Suppressor macrophage treated with lipopolysaccharide for 4 hours (primary cell): ENCODE measurements at regions not wholly inside any gene's neighbourhood (a gene's known extent, or its start where the extent isn't known, plus 50 kb on each side); places are given as distances from the start of the nearest gene placed in this dataset.
"Not testable (repeated sequence)": the region's sequence is repeated elsewhere in the genome, so short reads cannot be mapped to it uniquely, and the experiment has no call there.

Experiments used
- DNase-seq: peaks from one replicate; pipeline ENCODE4 v3.0.0-alpha.2; 2020

- not testable (repeated sequence) for DNase-seq
These were observed 340.0 kb downstream of the ANAPC1 start for GRCh38 chr2:111544006-111544405.

- DNase-seq: not testable (repeated sequence)
These were observed 338.1 kb downstream of the ANAPC1 start for GRCh38 chr2:111545723-111546431.

GRCh38 chr2:111546578-111546977, 337.4 kb downstream of the ANAPC1 start:
- DNase-seq: not testable (repeated sequence)

- DNase-seq: not testable (repeated sequence)
These were observed 334.8 kb downstream of the ANAPC1 start for GRCh38 chr2:111549174-111549573.

GRCh38 chr2:111551428-111551827, 332.6 kb downstream of the ANAPC1 start:
- not testable (repeated sequence) for DNase-seq

GRCh38 chr2:111552625-111553024, 331.4 kb downstream of the ANAPC1 start:
- not testable (repeated sequence) for DNase-seq

GRCh38 chr2:111559301-111559700, 324.7 kb downstream of the ANAPC1 start:
- DNase-seq: not testable (repeated sequence)

- not testable (repeated sequence) for DNase-seq
These were observed 324.2 kb downstream of the ANAPC1 start for GRCh38 chr2:111559814-111560213.

GRCh38 chr2:111566068-111566467, 317.9 kb downstream of the ANAPC1 start:
- not testable (repeated sequence) for DNase-seq

- DNase-seq: not testable (repeated sequence)
These were observed 316.8 kb downstream of the ANAPC1 start for GRCh38 chr2:111567233-111567632.

- peak; percentile 68 for DNase-seq
These were observed 314.4 kb downstream of the ANAPC1 start for GRCh38 chr2:111569356-111570199.

- not testable (repeated sequence) for DNase-seq
These were observed 313.5 kb downstream of the ANAPC1 start for GRCh38 chr2:111570300-111571114.

GRCh38 chr2:111574803-111575202, 309.2 kb downstream of the ANAPC1 start:
- not testable (repeated sequence) for DNase-seq

GRCh38 chr2:111577154-111577885, 306.7 kb downstream of the ANAPC1 start:
- not testable (repeated sequence) for DNase-seq

GRCh38 chr2:111579500-111580134, 304.4 kb downstream of the ANAPC1 start:
- DNase-seq: not testable (repeated sequence)

- DNase-seq: not testable (repeated sequence)
These were observed 303.4 kb downstream of the ANAPC1 start for GRCh38 chr2:111580616-111581015.

- not testable (repeated sequence) for DNase-seq
These were observed 301.9 kb downstream of the ANAPC1 start for GRCh38 chr2:111582090-111582489.

- DNase-seq: not testable (repeated sequence)
These were observed 300.5 kb downstream of the ANAPC1 start for GRCh38 chr2:111583480-111583879.

GRCh38 chr2:111584540-111584939, 299.5 kb downstream of the ANAPC1 start:
- DNase-seq: not testable (repeated sequence)

- not testable (repeated sequence) for DNase-seq
These were observed 299.0 kb downstream of the ANAPC1 start for GRCh38 chr2:111584950-111585349.

GRCh38 chr2:111586014-111586413, 298.0 kb downstream of the ANAPC1 start:
- not testable (repeated sequence) for DNase-seq

- not testable (repeated sequence) for DNase-seq
These were observed 288.9 kb downstream of the ANAPC1 start for GRCh38 chr2:111595072-111595471.
